Mucosa of gallbladder (tissue), 1 donor: ENCODE measurements at regions not wholly inside any gene's neighbourhood (a gene's known extent, or its start where the extent isn't known, plus 50 kb on each side); places are given as distances from the start of the nearest gene placed in this dataset.
A peak's percentile ranks its signal among the peaks of the same experiment; 100 is the strongest.
"Not testable (repeated sequence)": the region's sequence is repeated elsewhere in the genome, so short reads cannot be mapped to it uniquely, and the experiment has no call there.

ENCODE experiments used
- DNase-seq: peaks from one replicate; pipeline ENCODE4 v3.0.0-alpha.2; 2020; ENCODE audit warnings: low spot score
- donor health status: DM: no; HTN: no; CAD: no.

DNA sequence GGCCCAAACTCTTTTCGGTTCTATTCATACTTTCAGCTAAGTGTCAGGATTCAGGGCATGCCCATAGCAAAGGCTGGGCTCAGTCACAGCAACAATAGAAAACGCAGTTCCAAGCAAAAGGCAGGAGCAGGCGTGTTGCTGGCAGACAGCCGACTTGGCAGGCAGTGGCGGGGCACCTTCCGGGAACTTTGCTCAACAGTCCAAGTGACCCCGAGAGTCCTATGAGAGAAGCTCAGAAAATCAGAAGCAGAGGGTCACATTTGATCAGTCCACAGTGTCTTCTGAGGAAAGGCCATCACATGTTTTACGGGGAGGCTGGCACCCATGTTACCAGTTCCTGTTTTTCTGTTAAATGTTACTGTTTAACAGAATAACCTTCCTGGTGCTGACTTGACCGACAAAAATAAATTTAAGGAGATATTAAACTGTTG, 115.0 kb downstream of the DACT1 start:
- peak; percentile 93 for DNase-seq

DNA sequence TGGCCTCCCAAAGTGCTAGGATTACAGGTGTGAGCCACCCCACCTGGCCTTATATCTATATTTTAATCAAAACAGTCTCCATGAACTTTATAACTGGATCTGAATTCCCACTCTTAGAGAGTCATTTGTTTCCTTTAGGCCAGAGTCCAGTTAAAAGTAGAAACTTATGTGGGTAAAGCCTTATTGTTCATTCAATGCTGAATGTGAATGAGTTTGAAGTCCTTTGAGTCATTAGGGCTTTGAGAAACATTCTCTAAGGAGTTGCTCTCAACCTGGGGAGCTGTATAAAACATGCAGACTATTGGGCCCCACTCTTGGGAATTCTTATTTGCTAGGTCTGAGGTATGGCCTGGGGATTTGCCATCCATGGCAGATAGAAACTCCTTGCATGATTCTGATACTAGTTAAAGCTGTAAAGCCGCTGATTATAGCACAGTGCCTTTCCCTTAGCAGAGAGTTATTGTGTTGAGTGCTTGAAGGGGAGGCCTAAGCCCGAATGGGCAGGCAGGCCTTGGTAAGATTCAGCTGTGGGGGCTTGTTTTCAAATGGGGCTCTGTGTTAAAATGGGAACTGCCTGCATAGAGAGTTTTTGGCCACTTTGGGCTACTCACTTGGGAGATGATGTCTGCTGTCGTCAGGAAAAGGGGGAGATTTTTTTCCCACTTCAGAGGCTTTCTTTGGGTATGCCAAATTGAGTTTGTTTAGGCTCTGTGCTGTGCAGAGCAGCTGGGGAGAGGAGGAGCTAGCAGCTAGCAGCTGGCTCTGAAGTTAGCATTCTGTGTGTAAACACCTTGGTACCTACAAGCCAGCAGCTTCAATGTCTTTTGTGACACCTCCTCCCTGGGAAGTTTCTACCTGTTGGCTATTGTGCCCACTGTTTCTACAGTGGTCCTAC, 117.5 kb downstream of the DACT1 start:
- no peak for DNase-seq

DNA sequence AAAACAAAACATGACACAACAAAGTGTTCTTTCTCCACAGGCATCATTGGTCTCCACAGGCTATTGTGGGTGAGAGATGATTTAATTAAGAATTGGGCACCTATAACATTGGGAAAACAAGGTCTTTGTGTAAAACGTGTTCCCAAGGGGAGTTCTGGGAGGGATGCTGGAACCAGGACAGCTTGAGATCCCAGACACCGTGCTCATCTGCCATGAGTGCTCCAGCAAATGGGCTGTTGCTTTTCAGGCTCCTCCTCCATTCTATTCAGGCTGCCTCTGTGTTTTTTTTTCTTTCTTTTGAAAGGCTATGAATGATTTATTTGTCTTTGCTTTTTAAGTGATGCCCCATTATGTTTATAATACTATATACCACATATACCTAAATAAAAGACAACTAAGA, 122.4 kb downstream of the DACT1 start:
- DNase-seq: no peak

DNA sequence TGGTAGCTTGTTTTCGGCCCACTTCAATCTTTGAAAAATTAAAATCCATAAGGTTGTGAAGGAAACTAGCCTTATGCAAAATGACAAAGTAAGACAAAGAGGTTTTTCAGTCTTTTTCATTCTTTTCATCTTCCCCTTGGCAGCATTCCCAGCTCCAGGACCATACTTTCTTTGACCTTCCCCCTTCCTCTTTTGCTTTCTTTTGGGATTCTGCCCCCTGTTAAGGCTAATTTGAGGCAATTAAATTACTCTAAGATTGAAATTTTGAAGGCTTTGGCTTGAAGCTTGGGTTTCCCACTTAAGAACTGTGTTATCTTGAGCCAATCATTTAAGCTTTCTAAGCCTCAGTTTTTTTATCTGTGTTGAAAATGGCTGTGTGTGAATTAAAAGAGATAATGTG, 124.9 kb downstream of the DACT1 start:
- DNase-seq: no peak

DNA sequence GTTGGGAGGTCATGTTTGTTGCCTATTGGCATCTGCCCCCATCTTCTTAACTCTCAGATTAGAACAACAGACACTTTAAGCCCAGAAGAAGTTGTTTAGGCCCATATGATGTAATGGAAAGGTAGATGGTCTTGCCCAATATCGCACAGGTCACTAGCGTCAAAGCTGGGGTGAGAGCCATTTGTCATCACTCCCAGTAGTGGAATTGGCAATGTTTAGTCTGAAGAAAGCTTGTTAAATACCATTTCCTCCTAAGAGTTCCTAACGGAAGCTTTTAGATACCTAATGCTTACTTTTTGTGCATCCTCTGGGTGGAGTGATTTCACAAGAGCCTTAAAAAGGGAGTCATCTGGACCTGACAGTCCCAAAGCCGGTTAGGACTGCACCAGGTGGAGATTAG, 125.4 kb downstream of the DACT1 start:
- no peak for DNase-seq

DNA sequence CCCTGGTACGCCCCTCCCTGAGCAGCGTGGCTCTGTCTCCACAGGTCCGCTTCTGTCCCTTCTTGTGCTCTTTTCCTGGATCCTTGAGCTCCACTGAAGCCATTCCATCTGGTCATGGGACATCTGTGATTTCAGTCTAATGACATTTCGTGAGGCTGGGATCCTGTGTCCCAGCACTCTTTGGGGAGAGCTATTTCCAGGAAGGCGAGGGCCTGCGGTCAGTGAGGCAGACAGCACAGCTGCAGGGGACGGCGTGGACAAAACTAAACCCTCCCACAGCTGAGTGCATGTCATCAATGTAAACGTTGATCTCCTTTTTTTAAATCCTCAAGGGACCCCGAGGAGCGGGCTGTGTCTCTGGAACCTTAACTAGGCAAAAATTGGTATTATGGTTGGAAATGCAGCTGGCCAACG, 127.7 kb downstream of the DACT1 start:
- no peak for DNase-seq

DNA sequence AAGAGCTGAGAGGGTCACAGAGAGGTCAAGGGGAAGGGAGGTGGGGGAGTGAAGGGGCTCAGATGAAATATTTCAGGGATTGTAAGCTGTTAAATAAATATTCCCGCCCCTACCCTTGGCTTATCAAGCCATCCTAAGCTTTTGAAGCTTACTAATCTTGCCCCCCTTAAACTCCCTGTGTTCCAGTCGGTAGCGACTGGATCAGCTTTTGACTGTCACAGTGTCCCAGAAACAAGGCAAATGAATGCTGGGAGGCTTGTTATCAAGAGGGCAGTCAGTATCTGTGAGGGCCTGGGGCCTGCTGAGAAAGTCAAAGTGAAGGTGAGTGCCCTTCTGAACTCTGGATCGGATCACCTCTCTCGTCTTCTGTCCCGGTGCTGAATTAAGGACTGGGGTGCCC, 128.1 kb downstream of the DACT1 start:
- DNase-seq: no peak

DNA sequence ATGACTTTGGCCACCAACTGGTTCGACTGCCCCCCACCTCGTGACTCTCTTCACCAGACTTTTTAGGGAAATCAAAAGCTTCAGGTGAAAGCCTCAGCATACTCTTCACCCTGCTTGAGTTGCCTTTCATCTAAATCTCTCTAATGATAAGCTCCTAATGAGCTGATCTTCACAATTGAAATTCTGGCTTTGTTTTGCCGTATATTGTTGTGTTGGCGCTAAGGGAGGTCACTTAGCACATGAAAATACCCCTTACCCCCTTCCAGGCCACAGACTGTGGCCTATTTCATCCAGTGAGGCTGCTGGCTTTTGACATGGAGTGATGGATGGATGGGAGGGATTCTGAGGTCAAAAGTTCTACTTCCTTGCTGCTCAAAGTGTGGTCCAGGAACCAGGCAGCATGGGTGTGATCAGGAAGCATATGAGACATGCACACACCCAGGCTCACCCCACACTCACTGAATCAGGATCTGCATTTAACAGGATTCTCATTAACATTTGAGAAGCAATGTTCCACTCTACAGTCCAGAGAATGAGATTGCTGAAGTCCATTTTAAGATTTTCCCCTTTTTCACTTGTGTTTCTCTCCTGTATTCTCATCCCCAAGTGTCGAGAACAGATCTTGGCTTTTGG, 131.4 kb downstream of the DACT1 start:
- DNase-seq: no peak

DNA sequence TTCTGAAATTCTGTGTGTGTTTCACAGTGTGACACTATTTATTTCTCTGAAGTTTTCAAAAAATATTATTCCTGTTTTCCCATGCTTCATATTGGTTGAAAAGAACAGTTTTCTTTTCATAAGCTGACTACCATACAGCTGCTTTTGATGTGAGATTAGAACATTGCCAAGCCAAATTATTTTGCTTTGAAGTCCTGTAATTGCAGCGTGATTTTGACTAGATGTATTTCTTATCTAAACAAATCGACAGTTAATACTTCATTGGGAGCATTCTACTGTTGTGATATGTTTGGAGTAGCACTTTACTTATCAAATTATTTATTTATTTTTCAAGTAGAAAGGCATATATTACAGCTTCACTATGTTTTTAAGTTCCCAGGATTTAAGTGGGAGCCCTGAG, 132.0 kb downstream of the DACT1 start:
- no peak for DNase-seq

DNA sequence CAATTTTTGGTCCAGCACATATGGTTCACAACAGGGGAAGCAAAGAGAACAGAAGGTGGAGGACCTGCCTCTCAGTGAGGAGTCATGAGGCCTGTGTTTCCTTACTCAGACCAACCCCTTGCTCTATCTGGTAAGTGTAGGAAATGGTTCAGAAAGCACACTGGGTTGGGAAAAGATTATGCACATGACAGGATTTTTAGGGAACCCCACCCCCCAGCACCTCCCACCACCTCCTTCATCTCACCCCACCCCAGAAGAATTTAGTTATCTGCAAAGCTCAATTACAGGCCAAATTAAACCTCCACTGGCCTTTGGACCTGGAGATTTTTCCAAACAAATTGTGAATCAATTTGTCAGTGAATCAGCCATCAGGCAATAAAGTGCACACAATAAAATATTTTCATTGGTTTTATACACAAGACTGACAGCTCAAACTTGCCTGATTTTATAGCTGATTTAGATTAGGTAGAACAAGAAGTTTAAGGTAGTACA, 132.8 kb downstream of the DACT1 start:
- no peak for DNase-seq

DNA sequence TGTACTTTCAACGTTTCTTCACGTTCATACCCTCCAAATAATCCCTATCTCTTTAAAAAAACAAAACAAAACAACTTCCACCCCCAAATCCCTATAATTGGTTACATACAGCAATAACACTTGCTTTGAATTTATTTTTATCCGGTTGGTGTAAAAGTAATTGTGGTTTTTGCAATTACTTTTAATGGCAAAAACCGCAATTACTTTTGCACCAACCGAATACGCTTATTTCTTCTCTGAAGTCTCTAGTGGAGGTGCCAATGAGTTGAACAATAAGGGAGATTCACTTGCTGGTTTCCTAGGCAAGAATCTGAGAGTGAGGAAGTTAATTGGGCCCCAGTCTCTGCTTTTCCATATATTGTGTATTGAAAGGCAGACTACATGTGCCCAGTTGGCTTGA, 133.3 kb downstream of the DACT1 start:
- DNase-seq: no peak

DNA sequence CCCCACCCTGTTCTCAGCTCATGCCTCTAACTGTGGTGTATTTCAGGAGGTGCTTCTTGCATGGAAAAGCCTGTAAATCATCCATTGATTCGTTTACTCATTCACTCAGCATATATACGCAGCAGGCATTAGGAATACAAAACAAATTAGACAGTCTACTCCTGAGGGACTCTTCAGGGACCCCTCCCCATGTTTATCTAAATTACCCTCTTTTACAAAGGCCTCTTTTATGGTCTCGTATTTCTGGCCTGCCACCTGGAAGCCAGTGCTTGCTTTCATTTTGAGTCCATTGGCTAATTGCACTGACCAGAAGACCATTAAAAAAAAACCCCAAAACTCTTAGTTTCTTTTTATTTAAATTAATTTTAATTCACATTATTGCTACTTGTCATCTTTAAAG, 134.4 kb downstream of the DACT1 start:
- DNase-seq: no peak

DNA sequence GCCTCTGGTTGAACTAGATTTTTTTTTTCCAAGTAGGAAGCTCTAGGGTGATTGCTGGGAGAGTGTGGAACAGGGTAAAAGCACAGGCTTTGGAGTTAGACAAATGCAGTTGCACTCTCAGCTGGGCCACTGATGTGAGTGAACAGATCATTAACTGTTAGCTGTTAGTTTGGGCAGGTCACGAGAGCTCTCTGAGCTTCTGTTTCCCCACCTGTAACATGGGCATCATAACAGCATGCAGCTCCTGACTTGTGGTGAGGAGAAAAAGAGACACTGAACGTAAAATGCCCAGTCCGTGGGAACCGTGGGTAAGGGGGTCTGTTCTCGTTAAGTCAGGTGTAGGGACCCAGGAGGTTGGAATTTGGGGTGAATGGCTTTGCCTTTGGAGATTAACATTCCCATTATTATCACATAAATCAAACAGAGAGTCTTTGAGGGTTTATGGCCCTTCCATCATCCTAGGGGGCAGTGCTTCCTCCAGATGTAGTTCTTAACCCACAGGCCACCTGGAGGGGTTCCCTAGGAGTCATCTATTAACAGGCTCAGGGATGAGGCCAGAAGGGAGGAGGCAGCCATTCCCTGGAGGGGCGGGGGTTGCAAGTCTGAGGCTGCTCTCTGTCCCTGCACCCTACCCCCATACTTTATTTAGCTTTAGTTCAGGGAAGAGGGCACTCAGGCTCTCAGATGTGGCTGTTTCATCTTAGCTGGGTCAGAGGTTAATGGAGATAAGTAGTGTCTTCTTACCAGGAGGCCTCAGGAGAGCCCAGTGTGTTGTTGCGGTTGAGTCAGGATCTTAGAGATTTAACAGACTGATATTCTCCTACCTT, 135.2 kb downstream of the DACT1 start:
- DNase-seq: no peak

DNA sequence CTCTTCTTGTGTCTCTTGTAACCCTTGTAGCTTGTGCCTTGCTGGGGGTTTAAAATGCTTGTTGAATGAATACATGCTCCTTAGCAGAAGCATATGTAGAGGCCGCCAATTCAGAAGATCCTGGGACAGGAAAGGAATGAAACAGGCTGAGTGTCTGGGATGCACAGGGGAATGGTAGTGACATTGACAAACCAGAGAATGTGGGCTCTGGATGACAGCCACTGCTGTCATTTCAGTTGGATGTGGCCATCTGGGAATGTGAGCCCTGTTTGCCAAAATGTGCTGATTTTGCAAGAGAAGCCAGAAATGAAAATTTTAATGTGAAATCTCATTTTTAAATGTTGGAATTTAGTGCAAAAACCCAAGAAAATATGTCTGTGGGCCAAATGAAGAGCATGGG, 136.8 kb downstream of the DACT1 start:
- no peak for DNase-seq

DNA sequence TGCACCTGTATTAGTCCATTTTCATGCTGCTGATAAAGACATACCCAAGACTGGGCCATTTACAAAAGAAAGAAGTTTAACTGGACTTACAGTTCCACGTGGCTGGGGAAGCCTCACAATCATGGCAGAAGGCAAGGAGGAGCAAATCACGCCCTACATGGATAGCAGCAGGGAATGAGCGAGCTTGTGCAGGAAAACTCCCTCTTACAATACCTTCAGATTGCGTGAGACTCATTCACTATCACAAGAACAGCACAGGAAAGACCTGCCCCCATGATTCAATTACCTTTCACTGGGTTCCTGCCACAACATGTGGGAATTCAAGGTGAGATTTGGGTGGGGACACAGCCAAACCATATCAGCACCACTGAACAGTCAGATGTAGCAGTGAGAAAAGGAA, 137.4 kb downstream of the DACT1 start:
- not testable (repeated sequence) for DNase-seq

DNA sequence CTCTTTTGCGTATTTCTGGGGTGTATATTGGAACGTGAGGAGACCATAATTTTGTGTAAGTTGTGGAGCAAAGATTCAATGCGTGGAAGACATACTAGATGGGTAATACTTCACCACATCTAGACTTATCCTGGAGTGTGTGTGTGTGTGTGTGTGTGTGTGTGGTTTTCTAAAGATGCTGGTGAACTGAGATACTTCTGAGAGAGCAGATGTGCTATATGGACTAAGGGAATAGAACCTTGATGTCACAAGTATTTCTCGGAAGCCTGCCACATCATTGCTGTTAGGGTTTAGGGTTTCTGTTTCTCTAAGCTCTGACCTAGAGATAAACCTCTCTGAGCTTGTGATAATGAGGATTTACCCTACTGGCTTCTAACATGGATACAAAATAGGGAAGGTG, 138.8 kb downstream of the DACT1 start:
- no peak for DNase-seq

DNA sequence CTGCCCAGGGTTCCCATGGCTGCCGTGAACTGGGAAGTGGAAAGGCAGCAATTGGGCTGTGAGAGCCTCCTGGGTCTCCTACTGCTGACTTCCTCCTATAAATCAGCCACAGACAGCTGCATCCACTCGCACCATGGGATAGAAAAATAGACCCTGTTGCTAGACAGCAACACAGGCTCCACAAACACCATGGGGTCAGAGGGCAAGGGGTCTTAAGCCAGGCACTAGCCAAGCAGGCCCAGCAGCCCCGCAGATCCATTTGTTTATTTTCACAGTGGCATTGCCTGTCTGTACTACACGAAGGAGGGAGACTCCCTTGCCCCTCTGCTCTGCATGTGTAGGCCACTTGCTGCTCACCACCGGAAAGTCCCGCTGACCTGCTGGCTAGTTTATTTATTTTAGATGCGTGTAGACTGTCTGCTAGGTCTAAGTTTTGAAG, 139.8 kb downstream of the DACT1 start:
- no peak for DNase-seq

DNA sequence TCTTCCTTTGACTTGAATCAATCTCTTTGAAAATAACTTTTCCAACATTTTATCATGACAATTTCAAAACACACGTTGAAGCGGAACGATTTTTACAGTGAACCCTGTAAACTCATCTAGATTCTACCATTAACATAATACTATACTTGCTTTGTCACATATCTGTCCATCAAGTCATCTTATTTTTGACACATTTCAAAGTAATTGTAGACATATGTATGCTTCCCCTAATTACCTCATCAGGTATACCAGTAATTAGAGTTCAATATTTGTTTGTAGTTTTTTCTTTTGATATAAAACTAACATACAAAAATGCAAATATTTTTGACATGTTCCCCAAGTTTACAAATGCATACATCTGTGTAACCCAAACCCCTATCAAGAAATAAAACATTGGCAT, 140.4 kb downstream of the DACT1 start:
- no peak for DNase-seq

DNA sequence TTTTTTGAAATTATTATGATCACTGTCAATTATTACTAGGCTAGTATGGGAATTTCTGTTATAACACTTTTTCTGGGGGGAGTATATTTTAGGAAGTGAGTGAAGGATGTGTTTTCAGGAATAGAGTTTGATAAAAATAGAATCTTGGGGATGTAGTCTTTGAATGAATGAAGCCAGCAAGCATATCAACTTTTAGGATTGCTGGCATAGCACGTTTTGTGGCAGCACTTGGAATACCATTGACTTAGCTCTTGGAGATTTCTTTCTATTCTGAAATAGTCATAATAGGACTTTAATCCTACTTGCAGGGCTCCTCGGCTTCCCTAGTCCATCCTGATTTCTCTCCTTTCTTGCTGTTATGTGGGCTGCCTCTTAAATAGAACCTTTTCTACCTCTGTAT, 141.6 kb downstream of the DACT1 start:
- DNase-seq: no peak

DNA sequence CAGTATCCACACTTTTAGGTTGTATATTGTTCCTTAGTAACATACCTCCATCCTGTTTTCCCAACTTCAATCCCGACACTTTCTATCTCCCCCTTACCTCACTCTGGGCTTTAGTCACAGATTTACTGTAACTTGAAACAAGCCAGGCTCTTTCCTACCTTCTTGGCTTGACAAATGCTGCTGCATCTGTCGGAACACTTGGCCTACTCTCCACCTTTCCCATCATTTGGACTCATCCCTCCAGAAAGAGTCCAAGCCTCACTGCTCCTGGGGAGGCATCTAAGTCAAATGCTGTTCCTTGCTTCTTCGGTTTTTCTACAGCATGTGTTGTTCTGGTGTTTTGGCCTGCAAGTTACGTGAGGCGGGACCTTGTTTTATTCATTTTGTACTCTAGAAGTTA, 142.4 kb downstream of the DACT1 start:
- no peak for DNase-seq

DNA sequence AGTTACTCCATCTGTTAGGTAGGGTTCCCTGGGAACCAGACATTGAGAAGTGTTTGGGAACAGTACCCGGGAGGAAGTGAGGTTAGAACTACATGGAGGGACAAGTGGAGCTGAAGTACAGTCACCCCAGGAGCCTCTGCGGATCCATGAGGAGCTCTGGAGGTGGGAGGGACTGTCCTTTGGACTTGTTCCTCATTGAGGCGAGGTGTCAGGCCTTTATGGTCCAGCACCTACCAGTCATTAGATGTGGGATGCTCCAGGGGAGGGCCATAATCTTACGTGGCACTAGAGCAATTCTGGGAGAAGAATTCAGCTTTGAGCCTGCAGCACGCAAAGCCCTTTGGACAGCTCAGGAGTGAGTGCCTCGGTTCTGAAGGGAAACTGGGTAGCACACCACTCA, 142.8 kb downstream of the DACT1 start:
- DNase-seq: no peak

DNA sequence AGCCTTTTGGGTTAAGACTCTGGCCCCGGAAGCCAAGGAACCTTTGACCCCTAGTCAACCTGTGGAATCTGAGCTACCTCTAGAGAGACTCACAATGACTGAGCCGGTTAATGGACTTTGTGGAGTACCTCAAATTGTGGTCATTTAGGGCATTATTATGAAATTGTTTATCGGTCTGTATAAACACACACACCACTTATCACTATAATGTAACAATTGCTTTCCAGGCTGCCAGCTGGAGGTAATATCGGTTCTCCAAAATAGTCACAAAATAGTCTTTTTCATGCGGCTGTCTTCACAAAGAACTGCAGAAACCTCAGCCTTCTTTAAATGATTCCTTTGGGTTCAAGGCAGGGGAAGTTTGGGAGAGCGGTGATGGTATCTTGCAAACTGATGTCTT, 144.2 kb downstream of the DACT1 start:
- DNase-seq: no peak
